Kidney epithelial cell (primary cell): ENCODE measurements at regions not wholly inside any gene's neighbourhood (a gene's known extent, or its start where the extent isn't known, plus 50 kb on each side); places are given as distances from the start of the nearest gene placed in this dataset.

Source experiments
- DNase-seq: peaks from one replicate; pipeline ENCODE4 v3.0.0-alpha.2; 2010; ENCODE audit warnings: low read depth
- H3K27me3 ChIP-seq: 2 replicates; pipeline ENCODE4 v1.6.0; 2011; ENCODE audit warnings: low read length; ENCODE audit not compliant: control insufficient read depth, insufficient read depth
- H3K36me3 ChIP-seq: 2 replicates; pipeline ENCODE4 v1.5.1; 2011; ENCODE audit warnings: low read length; ENCODE audit not compliant: control insufficient read depth, insufficient read depth
- H3K4me3 ChIP-seq: 2 replicates; pipeline ENCODE4 v1.5.1; 2011; ENCODE audit warnings: low read depth, mild to moderate bottlenecking, control low read depth, low read length
- CTCF ChIP-seq: IDR thresholded peaks from 2 replicates; pipeline ENCODE4 v1.5.1; 2011; ENCODE audit warnings: mild to moderate bottlenecking, moderate library complexity, low read length, control low read depth, inconsistent platforms; ENCODE audit not compliant: insufficient read depth, poor library complexity, severe bottlenecking

DNA sequence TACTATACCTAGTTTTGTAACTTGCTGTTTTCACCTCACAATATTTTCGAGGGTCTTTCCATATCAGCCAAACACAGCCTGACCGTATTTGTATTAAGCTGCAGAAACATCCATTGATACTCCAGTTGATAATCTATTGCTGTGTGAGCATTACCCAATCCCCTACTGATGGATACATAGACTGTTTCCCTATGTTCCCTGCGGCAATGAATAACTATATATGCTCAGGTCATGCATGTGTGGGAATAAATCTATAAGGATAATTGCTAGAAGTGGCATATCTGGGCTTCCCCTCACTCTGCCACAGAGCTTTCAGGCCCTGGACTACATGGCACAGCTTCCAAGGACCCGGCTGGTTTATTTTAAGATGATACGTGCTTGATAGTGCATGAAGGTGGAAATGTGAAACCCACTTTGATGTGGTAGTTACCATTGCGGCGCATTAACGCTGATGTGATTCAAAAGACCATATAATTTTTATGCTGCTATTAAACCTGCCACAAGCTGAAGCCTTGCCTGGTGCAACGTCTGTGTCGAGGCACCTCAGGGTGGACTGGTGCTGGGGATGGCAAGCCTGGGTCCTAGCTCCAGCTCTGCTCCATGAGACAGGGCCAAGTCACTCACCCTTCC lies 81.4 kb upstream of the KCNK12 start:
- Histone ChIP-seq H3K4me3 (no peak overlapping the region), H3K36me3 (no peaks in the 10 kb centered on the region), H3K27me3 (no peaks in the 10 kb centered on the region)
- no peak for TF ChIP-seq CTCF
- no peak for DNase-seq

DNA sequence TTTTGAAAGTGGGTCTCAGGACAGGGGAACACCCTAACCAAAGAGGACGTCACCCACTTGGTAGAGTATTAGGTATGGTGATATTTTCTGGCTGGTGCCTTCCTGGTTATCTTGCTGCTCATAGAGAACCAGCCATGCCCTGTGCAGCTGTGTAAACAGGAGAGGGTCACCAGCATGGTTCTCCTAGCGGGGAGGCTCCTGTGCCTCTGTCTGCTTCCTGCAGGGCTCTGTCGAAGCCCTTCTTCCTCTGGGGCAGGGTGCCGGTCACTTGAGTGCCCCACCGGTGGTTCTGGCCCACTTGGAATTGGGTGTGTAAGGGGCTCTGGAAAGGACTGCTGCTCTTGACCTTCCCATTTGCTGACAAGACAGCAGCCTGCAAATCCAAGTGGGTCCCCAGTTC lies 80.5 kb upstream of the KCNK12 start:
- no peak for DNase-seq
- no peak for TF ChIP-seq CTCF
- Histone ChIP-seq H3K36me3 (no peaks in the 10 kb centered on the region), H3K4me3 (no peak overlapping the region), H3K27me3 (no peaks in the 10 kb centered on the region)

GRCh38 chr2:47650001-47650535 lies 79.3 kb upstream of the KCNK12 start:
- DNase-seq = no peak
- H3K36me3 ChIP-seq = no peaks in the 10 kb centered on the region
- H3K4me3 ChIP-seq = no peak overlapping the region
- H3K27me3 ChIP-seq = no peaks in the 10 kb centered on the region
- TF ChIP-seq CTCF = no peak

GRCh38 chr2:47645246-47645645 lies 74.5 kb upstream of the KCNK12 start:
- no peaks in the 10 kb centered on the region for H3K36me3 ChIP-seq
- no peak overlapping the region for H3K4me3 ChIP-seq
- no peak for TF ChIP-seq CTCF
- H3K27me3 ChIP-seq = no peaks in the 10 kb centered on the region
- no peak for DNase-seq

GRCh38 chr2:47644351-47644750 lies 73.6 kb upstream of the KCNK12 start:
- TF ChIP-seq CTCF = no peak
- H3K36me3 ChIP-seq = no peaks in the 10 kb centered on the region
- no peak overlapping the region for H3K4me3 ChIP-seq
- no peak for DNase-seq
- no peaks in the 10 kb centered on the region for H3K27me3 ChIP-seq

GRCh38 chr2:47641366-47641765 lies 70.6 kb upstream of the KCNK12 start:
- no peak overlapping the region for H3K4me3 ChIP-seq
- H3K27me3 ChIP-seq = no peaks in the 10 kb centered on the region
- no peak for DNase-seq
- no peaks in the 10 kb centered on the region for H3K36me3 ChIP-seq
- no peak for TF ChIP-seq CTCF
